Prostate gland (tissue), 2 donors: ENCODE measurements at regions not wholly inside any gene's neighbourhood (a gene's known extent, or its start where the extent isn't known, plus 50 kb on each side); places are given as distances from the start of the nearest gene placed in this dataset.

Experiments
- POLR2AphosphoS5 ChIP-seq: sonication (generic); formaldehyde crosslinking; IDR thresholded peaks from one replicate; pipeline ENCODE4 v1.6.1; 2017; ENCODE audit warnings: antibody characterized with exemption
- TF ChIP-seq, protein P1 (sequence below), 4 experiments: fragments of 200-600 bp in 2 of 4; fragments of 450-650 bp in 2 of 4; sonication (generic) in 2 of 4; IDR thresholded peaks; 1 replicate in 3 of 4; 2 replicates in 1 of 4; pipeline ENCODE4 v1.5.1; 2016 to 2019; ENCODE audit warnings: antibody characterized with exemption in 4 of 4, mild to moderate bottlenecking in 2 of 4, moderate library complexity in 2 of 4

DNA sequence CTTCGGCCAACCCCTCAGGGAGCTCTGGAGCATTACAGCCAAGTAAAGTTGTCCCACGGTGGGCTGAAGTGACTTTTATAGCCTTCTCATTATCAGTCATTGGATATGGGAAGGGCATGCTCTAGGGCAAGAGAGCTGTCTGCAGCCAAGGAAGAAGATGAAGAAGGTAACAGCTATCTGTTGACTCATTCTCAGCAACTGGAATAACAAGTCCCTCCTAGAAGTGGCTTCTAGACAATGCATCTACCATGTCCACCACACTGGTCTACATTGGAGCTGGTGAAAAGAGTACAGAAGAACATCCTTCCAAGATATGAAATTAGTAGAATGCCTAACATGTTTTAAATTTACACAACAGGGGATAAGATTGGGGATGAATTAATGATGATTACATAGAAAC lies 524.2 kb downstream of the ACTL7B start:
- TF ChIP-seq, protein P1, sequence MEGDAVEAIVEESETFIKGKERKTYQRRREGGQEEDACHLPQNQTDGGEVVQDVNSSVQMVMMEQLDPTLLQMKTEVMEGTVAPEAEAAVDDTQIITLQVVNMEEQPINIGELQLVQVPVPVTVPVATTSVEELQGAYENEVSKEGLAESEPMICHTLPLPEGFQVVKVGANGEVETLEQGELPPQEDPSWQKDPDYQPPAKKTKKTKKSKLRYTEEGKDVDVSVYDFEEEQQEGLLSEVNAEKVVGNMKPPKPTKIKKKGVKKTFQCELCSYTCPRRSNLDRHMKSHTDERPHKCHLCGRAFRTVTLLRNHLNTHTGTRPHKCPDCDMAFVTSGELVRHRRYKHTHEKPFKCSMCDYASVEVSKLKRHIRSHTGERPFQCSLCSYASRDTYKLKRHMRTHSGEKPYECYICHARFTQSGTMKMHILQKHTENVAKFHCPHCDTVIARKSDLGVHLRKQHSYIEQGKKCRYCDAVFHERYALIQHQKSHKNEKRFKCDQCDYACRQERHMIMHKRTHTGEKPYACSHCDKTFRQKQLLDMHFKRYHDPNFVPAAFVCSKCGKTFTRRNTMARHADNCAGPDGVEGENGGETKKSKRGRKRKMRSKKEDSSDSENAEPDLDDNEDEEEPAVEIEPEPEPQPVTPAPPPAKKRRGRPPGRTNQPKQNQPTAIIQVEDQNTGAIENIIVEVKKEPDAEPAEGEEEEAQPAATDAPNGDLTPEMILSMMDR (IDR thresholded peaks at IDR 0.05), result no peak
- TF ChIP-seq POLR2AphosphoS5, result no peak
